Stimulated activated CD4-positive, alpha-beta T cell treated with anti-CD3 and anti-CD28 coated beads, Interleukin-2, amount 100 ng/mL, for 4 hours (primary cell): ENCODE measurements at regions not wholly inside any gene's neighbourhood (a gene's known extent, or its start where the extent isn't known, plus 50 kb on each side); places are given as distances from the start of the nearest gene placed in this dataset.
"Not testable (repeated sequence)": the region's sequence is repeated elsewhere in the genome, so short reads cannot be mapped to it uniquely, and the experiment has no call there.

Experiments
- DNase-seq: peaks from one replicate; pipeline ENCODE4 v3.0.0-alpha.2; 2020; ENCODE audit warnings: low read depth

DNA sequence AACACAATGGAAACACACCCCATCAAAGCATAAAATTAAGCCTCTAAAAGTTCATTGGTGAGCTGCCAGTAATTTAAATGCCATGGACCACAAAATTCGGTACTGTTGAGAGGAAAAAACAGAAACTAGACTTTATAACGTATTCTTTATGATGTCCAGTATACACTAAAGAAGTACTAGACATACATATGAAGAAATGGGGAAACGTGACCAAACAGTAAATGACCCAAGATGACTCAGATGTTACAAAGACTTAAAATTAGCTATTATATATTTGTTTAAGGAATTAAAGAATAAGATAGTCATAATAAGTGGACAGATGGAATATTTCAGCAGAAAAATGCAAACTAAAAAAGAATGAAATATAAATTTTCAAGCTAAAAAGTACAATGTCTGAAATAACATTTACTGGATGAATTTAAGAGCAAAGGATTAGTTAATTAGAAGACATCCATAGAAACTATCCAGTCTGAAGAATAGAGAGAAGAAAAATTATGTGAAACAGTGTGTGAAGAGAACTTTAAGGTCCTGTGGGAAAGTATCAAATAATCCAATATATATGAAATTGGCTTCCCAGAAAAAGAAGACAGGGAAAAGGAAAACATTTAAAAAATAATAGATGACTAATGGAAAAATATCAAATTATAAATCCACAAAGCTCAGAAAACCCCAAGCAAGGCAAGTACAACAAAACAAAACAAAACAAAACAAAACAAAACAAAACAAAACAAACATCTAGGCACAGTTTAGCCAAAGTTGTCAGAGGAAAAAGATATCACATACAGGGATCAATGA lies 69.4 kb downstream of the SAMD9 start:
- no peak for DNase-seq

DNA sequence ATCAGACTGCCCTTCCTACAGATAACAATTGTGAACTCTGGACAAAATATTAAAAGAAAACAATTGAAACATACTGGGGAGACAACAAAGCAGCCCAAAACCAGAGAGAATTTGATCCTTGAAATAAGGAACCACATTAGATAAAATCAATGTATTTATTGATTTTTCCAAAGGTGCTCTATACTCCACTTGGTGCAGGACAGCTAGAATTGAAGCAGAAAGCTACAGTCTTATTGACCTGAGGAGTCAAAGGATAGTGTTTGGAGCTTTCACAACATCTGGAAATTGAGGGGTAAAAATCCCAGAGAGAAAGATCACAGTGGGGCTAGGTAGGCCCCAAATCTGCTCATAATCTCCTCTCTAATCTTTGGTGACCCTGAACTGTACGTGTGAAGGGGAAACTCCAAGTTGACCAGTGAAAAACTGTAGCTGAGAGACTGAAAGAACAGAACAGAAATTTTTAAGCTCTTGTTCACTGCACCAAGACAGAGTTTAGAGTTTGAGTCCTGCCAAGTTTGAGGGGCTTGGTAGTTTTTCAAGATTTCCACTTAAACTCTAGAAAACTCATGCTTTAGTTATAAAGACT lies 70.2 kb downstream of the SAMD9 start:
- no peak for DNase-seq

GRCh38 chr7:93046641-93047040 lies 71.1 kb downstream of the SAMD9 start:
- no peak for DNase-seq

DNA sequence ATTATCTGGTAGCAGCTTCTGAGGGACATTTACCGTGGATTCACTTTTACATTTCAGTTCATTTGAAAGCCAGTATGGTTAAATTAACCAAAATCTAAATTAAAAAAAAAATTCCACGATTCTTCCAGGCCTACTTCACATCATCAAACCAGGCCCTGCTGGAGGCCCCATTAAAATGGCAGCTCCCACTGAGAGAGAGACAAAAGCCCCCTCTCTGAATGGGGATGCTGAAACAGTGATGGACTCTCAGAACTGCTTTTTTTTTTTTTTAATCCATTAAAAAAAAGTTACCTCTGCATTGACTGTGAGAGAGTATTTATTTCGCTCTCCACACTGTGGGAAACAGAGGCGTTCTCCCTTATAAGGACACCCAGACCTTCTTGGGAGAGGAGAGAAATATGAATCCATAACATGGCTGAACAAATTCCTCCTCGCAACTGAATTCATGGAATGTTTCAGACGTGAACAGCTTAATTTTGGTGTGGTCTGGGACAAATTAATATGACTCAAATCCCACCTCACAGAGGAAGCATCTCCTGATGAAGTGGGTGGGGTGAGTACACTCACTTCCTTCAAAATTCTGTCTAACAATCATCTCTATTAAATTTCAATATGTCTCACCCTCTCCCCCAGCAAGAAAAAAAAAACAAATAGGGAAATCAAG lies 73.5 kb downstream of the SAMD9 start:
- no peak for DNase-seq

- no peak for DNase-seq
Measured at GRCh38 chr7:93043385-93043985, 74.3 kb downstream of the SAMD9 start.

DNA sequence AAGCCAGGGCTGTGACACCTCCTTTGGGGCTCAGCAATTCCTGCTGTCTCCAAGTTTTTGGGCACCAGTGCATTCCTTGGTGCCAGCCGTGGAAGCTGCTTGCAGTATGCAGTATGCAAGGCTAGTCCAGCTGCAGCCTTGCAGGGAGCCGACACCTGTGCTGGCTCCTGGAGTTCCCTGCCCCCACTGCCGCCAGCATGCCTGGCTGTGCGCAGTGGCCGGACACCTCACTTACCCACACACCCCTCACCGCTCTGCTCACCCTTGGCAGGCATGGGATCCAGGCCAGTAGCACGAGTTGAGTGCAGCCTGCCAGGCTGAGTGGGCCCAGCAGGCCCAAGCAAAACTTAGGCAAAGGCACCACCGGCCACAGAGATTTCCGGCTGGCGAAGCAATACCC lies 77.4 kb downstream of the SAMD9 start:
- no peak for DNase-seq

GRCh38 chr7:93039786-93040185 lies 78.0 kb downstream of the SAMD9 start:
- no peak for DNase-seq

DNA sequence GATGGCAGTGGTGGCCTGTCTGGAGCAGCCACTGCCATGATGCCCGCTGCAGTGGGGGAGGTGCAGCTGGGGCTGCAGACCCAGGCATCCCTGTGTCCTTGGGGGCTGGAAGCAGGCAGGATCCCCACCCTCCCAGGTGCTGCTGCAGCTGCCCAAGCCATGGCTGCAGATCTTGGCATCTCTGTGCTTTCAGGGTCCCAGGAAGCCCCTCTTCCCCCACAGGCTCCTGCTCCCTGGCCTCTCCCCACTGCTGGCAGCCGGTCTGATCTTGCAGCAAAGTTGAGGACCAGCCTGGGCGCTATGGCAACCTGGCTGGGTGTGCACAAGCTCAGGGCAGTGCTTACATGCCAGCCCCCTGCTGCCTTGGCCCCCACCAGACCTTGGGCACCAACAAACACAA lies 78.5 kb downstream of the SAMD9 start:
- no peak for DNase-seq

DNA sequence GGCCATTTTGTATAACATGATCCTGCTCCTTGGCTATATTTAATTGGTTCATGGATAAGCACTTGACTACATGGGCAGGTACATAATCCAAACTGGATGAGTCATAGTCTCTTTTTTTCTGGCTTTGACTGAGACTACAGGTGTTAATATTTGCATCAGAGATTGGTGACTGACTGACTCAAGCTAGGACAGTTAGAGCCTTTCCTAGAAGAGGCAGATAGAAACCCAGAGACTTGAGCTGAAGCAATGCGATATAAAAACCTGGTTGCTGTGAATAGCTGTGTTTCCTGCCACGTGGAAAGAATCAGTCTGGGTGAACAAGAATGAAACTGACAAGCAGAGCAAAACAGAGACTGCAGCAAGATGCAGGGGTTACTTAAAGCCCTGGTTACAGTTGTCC lies 81.0 kb downstream of the SAMD9 start:
- DNase-seq: no peak

DNA sequence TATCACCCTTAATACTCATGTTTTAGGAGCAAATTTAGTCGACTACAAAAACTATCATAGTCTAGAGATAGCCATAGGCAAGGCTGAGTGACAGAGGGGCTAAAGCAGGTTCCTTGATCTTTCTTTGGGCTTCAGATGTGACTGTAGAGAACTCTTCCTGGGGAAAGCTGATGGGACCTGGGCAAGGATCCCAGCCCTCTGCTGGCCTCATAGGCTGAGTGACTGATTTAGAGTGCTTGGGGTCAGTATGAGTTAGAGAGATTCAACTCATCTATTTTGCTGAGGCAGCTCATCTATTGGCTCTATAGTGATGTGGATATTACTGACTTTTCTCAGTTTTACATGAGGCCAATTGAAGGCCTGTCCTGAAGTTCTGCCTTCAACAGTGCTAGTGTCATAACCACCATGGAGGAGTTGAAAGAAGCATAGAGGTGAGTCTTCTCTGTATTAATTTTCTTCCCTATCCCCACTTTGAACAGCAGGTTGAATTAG lies 81.6 kb downstream of the SAMD9 start:
- no peak for DNase-seq

GRCh38 chr7:93031795-93032194 lies 86.0 kb downstream of the SAMD9 start:
- no peak for DNase-seq

DNA sequence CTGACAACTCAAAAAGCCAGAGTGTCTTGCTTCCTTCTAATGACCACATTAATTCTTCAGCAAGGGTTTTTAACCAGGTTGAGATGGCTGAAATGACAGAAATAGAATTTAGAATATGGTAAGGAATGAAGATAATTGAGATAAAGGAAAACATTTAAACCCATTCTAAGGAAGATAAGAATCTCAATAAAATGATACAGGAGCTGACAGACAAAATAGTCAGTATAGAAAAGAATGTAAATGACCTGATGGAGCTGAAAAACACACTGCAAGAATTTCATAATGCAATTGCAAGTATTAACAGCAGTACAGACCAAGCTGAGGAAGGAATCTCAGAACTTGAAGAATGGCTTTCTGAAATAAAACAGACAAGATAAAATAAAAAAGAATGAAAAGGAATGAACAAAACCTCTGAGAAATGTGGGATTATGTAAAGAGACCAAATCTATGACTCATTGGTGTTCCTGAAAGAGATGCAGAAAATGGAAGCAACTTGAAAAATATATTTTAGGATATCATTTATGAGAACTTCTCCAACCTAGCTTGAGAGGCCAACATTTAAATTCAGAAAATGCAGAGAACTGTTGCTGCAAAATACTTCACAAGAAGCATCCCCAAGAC lies 87.1 kb downstream of the SAMD9 start:
- no peak for DNase-seq

DNA sequence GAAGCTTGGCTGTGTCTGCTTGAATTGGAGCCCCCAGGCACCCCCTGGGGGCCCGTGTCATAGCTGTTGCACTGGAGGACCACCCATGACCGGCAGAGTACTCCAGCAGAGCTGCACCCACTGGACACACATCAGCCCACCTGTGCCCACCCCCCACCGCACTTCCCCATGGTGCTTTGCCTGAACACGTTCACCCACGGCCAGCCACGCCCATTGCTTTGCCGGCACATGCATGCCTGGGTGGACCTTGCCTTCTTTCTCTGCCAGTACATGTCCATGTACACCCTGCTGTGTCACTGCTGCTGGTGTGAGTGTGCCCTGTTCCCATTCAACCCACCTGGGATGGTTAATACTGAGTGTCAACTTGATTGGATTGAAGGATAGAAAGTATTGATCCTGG lies 88.7 kb downstream of the SAMD9 start:
- no peak for DNase-seq

DNA sequence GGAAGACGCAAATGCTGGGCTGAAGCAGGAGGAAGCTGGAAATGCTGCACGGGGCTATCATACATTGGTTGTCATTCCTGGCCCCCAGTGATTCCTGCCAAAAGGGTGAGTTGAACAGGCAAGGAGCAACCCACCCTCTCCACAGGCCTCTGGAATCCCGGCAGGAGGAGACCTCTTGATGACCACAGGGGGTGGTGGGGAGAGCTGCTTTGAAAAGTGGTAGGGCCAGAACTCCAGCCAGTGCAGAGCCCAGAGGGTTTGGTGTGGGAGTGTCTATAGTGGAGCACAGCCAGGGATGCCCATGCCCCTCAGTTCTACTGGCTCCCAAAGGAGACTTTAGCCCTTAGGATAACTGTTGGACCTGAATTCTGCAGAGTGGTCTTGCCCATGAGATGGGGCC lies 89.2 kb downstream of the SAMD9 start:
- DNase-seq: no peak

DNA sequence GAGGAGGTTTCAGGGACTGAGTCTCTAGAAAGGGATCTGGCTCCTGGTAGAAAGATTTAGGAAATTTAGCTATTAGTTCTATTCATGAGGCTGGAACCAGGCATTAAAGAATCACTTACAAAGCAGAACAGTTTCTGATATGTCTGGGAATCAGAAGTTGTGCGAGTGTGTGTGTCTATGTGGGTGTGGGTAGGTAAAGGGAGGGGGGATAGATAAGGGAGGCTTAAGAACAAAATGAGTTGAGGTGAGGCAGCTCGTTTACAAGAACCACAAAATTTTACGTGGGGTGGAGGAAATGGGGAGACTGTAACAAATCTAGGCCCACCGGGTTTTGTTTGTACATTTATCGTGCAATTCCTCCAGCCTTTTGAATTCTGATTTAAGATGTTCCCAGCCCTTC lies 90.7 kb downstream of the SAMD9 start:
- no peak for DNase-seq

DNA sequence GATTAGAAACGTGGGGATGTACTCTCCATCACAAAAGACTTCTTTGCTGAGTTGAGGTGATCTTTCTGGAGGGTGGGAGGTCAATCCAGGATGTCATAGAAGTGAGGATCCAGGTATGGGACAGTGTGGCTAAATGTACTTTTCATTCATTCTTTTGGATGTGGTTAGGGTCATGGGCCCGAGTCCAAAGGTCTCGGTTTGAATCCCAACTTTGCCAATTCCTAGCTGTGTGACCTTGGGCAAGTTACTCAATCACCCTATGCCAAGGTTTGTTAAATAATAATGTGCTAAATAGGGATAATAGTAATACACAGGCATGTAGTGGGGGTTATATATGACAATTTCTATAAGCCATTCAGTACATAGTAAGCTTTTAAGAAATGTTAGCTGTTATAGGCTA lies 91.4 kb downstream of the SAMD9 start:
- no peak for DNase-seq

DNA sequence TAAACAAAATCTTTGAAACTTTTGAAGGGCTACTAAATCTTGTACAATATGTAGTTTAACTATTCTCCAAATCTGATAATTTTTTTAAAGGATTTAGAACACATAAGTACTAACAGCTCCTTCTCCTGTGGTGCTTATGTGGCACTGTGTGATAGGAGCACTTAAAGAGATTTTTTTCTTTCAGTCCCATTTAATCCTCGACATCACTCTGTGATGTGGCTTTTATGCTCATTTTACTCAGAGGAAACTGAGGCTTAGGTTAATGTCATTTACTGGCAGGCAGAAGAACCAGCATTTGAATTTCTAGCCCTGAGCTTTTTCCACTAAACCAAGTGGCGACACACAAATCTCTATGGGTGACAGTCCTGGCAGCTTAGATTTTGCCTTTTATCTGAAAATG lies 92.4 kb downstream of the SAMD9 start:
- no peak for DNase-seq

DNA sequence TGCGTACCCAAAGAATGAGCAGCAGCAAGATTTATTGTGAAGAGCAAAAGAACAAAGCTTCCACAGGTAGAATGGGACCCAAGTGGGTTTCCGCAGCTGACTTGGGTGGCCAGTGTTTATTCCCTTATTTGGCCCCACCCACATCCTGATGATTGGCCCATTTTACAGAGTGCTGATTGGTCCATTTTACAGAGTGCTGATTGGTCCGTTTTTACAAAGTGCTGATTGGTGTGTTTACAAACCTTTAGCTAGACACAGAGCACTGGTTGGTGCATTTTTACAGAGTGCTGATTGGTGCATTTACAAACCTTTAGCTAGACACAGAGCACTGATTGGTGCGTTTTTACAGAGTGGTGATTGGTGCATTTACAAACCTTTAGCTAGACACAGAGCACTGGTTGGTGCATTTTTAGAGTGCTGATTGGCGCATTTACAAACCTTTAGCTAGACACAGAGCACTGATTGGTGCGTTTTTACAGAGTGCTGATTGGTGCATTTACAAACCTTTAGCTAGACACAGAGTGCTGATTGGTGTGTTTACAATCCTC lies 94.8 kb downstream of the SAMD9 start:
- DNase-seq: not testable (repeated sequence)

GRCh38 chr7:93021748-93022147 lies 96.0 kb downstream of the SAMD9 start:
- DNase-seq: no peak

- no peak for DNase-seq
Measured at GRCh38 chr7:93018716-93019115, 99.1 kb downstream of the SAMD9 start.

GRCh38 chr7:93016681-93017381 lies 100.9 kb downstream of the SAMD9 start:
- DNase-seq: no peak
